ENCODE measurements at regions not wholly inside any gene's neighbourhood (a gene's known extent, or its start where the extent isn't known, plus 50 kb on each side); places are given as distances from the start of the nearest gene placed in this dataset.

GRCh38 chr11:116302756-116303155, 470.0 kb downstream of the BUD13 start:
- no peak for TF ChIP-seq POLR2A (IDR thresholded peaks at IDR 0.05)
- no peak for TF ChIP-seq CTCF (IDR thresholded peaks at IDR 0.05)
- no peak for TF ChIP-seq EP300 (IDR thresholded peaks at IDR 0.05)
